ENCODE measurements at regions not wholly inside any gene's neighbourhood (a gene's known extent, or its start where the extent isn't known, plus 50 kb on each side); places are given as distances from the start of the nearest gene placed in this dataset.

DNA sequence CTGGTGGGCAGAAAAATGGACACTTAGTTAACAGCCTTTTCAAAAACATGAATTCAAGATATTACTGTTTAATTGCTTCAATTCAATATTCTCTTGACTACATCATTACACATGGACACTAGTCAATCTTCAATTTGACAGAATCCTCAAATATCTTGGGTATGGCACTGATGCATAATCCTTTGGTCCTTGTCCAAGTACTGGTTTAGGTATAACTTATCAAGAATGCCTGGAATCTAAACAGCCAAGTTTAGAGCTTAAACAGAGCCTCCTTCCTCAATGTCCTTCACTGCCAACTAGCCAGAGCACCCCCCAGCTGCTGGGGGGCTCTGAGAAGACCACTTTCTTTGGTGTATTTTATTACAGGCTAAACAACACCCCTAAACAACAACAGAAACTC is 61.6 kb upstream of the ERCC6L2 start:
- Histone ChIP-seq H3K23ac (ENCODE audit: low read depth, low read length, poor library complexity) (no peak overlapping the region), H3K79me1 (ENCODE audit: low read depth, low read length) (no peaks in the 10 kb centered on the region), H3K27ac (replicated peaks; ENCODE audit: low read length) (no peak overlapping the region), H3K4me1 (ENCODE audit: control insufficient read depth in 2 of 2, insufficient read depth in 1 of 2, low read depth in 1 of 2, low read length in 2 of 2) (peaks cover 0 to 1% of the 10 kb centered on the region in 2 donors), H3K27me3 (ENCODE audit: control insufficient read depth in 3 of 3, insufficient read depth in 3 of 3, low read depth in 1 of 3, low read length in 3 of 3) (no peaks in the 10 kb centered on the region), H3K18ac (ENCODE audit: low read length) (no peak overlapping the region), H2AK5ac (ENCODE audit: low read depth, low read length) (no peak overlapping the region), H3K9me3 (replicated peaks in 1 of 2; ENCODE audit: control insufficient read depth in 2 of 2, insufficient read depth in 1 of 2, low read depth in 1 of 2, low read length in 2 of 2) (no peaks in the 10 kb centered on the region), H3K14ac (ENCODE audit: low read length) (no peak overlapping the region), H2BK5ac (ENCODE audit: low read length) (no peak overlapping the region), H4K8ac (ENCODE audit: low read depth, low read length) (no peak overlapping the region), H3K36me3 (replicated peaks in 1 of 2; ENCODE audit: control insufficient read depth in 2 of 2, insufficient read depth in 2 of 2, low read length in 2 of 2) (no peaks in the 10 kb centered on the region), H2BK12ac (ENCODE audit: low read length) (no peak overlapping the region), H4K91ac (ENCODE audit: low read depth, low read length, poor library complexity) (no peak overlapping the region), H2BK120ac (ENCODE audit: low read depth, low read length) (no peak overlapping the region), H2AFZ (ENCODE audit: low read length) (no peak overlapping the region), H3K9ac (ENCODE audit: low read depth, low read length, poor library complexity) (no peak overlapping the region), H3K4ac (ENCODE audit: low read length) (no peak overlapping the region), H3K4me3 (ENCODE audit: low read length in 2 of 2) (no peak overlapping the region), H3K4me2 (ENCODE audit: insufficient read depth, low read length, poor library complexity, severe bottlenecking) (no peak overlapping the region), H2BK15ac (ENCODE audit: low read length) (no peak overlapping the region)
- DNase-seq (ENCODE audit: low spot score): no peak

DNA sequence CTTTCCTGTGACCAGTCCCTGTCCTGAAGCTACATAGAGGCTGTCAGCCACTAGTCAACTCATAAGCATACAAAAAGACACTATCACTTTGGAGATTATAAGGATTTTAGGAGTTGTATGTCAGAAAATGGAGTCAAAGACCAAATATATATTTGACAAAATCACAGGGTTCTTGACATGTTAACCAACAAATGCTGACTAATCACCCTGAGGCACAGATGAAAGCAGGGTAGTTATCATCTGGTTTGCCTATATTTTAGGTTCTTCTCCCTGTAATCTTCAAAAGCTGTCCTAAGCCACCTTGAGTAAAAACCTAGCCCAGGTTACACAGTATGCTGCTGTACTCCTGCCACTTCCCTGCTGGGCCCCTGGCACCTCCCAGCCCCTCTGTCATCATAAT is 64.7 kb upstream of the ERCC6L2 start:
- Histone ChIP-seq H3K4me1 (ENCODE audit: control insufficient read depth in 2 of 2, insufficient read depth in 1 of 2, low read depth in 1 of 2, low read length in 2 of 2) (peaks cover 0 to 1% of the 10 kb centered on the region in 2 donors), H2BK120ac (ENCODE audit: low read depth, low read length) (no peak overlapping the region), H2AK5ac (ENCODE audit: low read depth, low read length) (no peak overlapping the region), H3K4me2 (ENCODE audit: insufficient read depth, low read length, poor library complexity, severe bottlenecking) (no peak overlapping the region), H2BK5ac (ENCODE audit: low read length) (no peak overlapping the region), H3K9ac (ENCODE audit: low read depth, low read length, poor library complexity) (no peak overlapping the region), H3K79me1 (ENCODE audit: low read depth, low read length) (no peaks in the 10 kb centered on the region), H3K23ac (ENCODE audit: low read depth, low read length, poor library complexity) (no peak overlapping the region), H3K36me3 (replicated peaks in 1 of 2; ENCODE audit: control insufficient read depth in 2 of 2, insufficient read depth in 2 of 2, low read length in 2 of 2) (no peaks in the 10 kb centered on the region), H2BK15ac (ENCODE audit: low read length) (no peak overlapping the region), H4K8ac (ENCODE audit: low read depth, low read length) (no peak overlapping the region), H2BK12ac (ENCODE audit: low read length) (no peak overlapping the region), H3K4me3 (ENCODE audit: low read length in 2 of 2) (no peak overlapping the region), H4K91ac (ENCODE audit: low read depth, low read length, poor library complexity) (no peak overlapping the region), H3K14ac (ENCODE audit: low read length) (no peak overlapping the region), H3K4ac (ENCODE audit: low read length) (no peak overlapping the region), H3K9me3 (replicated peaks in 1 of 2; ENCODE audit: control insufficient read depth in 2 of 2, insufficient read depth in 1 of 2, low read depth in 1 of 2, low read length in 2 of 2) (peaks cover 0 to 1% of the 10 kb centered on the region in 2 donors), H2AFZ (ENCODE audit: low read length) (no peak overlapping the region), H3K18ac (ENCODE audit: low read length) (no peak overlapping the region), H3K27ac (replicated peaks; ENCODE audit: low read length) (no peak overlapping the region), H3K27me3 (ENCODE audit: control insufficient read depth in 3 of 3, insufficient read depth in 3 of 3, low read depth in 1 of 3, low read length in 3 of 3) (no peaks in the 10 kb centered on the region)
- no peak for DNase-seq (ENCODE audit: low spot score)

DNA sequence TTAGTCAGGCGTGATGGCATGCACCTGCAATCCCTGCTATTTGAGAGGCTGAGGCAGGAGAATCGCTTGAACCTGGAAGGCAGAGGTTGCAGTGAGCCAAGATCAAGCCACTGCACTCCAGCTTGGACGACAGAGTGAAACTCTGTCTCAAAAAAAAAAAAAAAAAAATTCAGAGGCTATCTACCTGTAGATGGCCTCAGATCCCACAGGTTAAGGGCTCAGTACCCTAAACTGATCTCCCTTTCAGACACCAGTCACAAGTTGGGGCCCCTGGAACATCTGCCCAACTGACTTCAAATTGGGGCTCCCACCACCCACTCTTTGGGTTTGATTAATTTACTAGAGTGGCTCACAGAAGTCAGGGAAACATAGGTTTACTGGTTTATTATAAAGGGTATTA is 65.4 kb upstream of the ERCC6L2 start:
- no CpG with 5 or more reads among the region's 3 CpGs for WGBS, 2 donors (ENCODE audit: extremely low coverage in 2 of 2, insufficient read length in 2 of 2, insufficient replicate concordance in 1 of 2)
- no peak overlapping the region for H3K4ac ChIP-seq (ENCODE audit: low read length)
- no peak overlapping the region for H3K9ac ChIP-seq (ENCODE audit: low read depth, low read length, poor library complexity)
- H3K14ac ChIP-seq (ENCODE audit: low read length): no peak overlapping the region
- no peaks in the 10 kb centered on the region for H3K27me3 ChIP-seq (ENCODE audit: control insufficient read depth in 3 of 3, insufficient read depth in 3 of 3, low read depth in 1 of 3, low read length in 3 of 3)
- H3K4me3 ChIP-seq (ENCODE audit: low read length in 2 of 2): no peak overlapping the region
- H4K91ac ChIP-seq (ENCODE audit: low read depth, low read length, poor library complexity): no peak overlapping the region
- H2BK120ac ChIP-seq (ENCODE audit: low read depth, low read length): no peak overlapping the region
- no peaks in the 10 kb centered on the region for H3K4me1 ChIP-seq (ENCODE audit: control insufficient read depth in 2 of 2, insufficient read depth in 1 of 2, low read depth in 1 of 2, low read length in 2 of 2)
- no peak overlapping the region for H2BK12ac ChIP-seq (ENCODE audit: low read length)
- no peak overlapping the region for H2BK5ac ChIP-seq (ENCODE audit: low read length)
- no peak overlapping the region for H3K23ac ChIP-seq (ENCODE audit: low read depth, low read length, poor library complexity)
- H2AFZ ChIP-seq (ENCODE audit: low read length): no peak overlapping the region
- H3K9me3 ChIP-seq (replicated peaks in 1 of 2; ENCODE audit: control insufficient read depth in 2 of 2, insufficient read depth in 1 of 2, low read depth in 1 of 2, low read length in 2 of 2): peaks cover 0 to 1% of the 10 kb centered on the region in 2 donors
- no peak overlapping the region for H3K18ac ChIP-seq (ENCODE audit: low read length)
- H3K79me1 ChIP-seq (ENCODE audit: low read depth, low read length): no peaks in the 10 kb centered on the region
- no peak overlapping the region for H4K8ac ChIP-seq (ENCODE audit: low read depth, low read length)
- no peak for DNase-seq (ENCODE audit: low spot score)
- H3K4me2 ChIP-seq (ENCODE audit: insufficient read depth, low read length, poor library complexity, severe bottlenecking): no peak overlapping the region
- no peak overlapping the region for H3K27ac ChIP-seq (replicated peaks; ENCODE audit: low read length)
- H3K36me3 ChIP-seq (replicated peaks in 1 of 2; ENCODE audit: control insufficient read depth in 2 of 2, insufficient read depth in 2 of 2, low read length in 2 of 2): no peaks in the 10 kb centered on the region
- H2AK5ac ChIP-seq (ENCODE audit: low read depth, low read length): no peak overlapping the region
- no peak overlapping the region for H2BK15ac ChIP-seq (ENCODE audit: low read length)

DNA sequence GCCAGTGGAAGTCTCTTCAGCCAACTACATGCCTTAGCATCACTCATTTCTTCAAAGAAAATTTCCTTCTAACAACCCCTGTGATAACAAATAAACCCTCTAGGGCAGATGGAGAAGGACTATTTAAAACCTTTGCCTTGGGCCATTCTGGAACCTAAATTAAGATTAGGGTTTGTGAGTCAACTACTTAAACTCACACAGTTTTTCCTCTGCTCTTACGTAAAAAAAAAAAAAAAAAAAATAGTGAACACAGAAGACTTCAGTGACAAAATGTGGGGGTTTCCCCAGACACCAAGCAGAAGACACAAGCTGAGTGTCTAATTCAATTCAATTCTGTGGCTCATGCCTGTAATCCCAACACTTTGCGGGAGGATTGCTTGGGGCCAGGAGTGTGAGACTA is 65.8 kb upstream of the ERCC6L2 start:
- Histone ChIP-seq H3K4me2 (ENCODE audit: insufficient read depth, low read length, poor library complexity, severe bottlenecking) (no peak overlapping the region), H3K79me1 (ENCODE audit: low read depth, low read length) (no peaks in the 10 kb centered on the region), H3K4me3 (ENCODE audit: low read length in 2 of 2) (no peak overlapping the region), H2AFZ (ENCODE audit: low read length) (no peak overlapping the region), H2AK5ac (ENCODE audit: low read depth, low read length) (no peak overlapping the region), H2BK15ac (ENCODE audit: low read length) (no peak overlapping the region), H3K27ac (replicated peaks; ENCODE audit: low read length) (no peak overlapping the region), H4K91ac (ENCODE audit: low read depth, low read length, poor library complexity) (no peak overlapping the region), H3K23ac (ENCODE audit: low read depth, low read length, poor library complexity) (no peak overlapping the region), H3K36me3 (replicated peaks in 1 of 2; ENCODE audit: control insufficient read depth in 2 of 2, insufficient read depth in 2 of 2, low read length in 2 of 2) (no peaks in the 10 kb centered on the region), H3K27me3 (ENCODE audit: control insufficient read depth in 3 of 3, insufficient read depth in 3 of 3, low read depth in 1 of 3, low read length in 3 of 3) (no peaks in the 10 kb centered on the region), H2BK5ac (ENCODE audit: low read length) (no peak overlapping the region), H3K18ac (ENCODE audit: low read length) (no peak overlapping the region), H3K9ac (ENCODE audit: low read depth, low read length, poor library complexity) (no peak overlapping the region), H2BK12ac (ENCODE audit: low read length) (no peak overlapping the region), H4K8ac (ENCODE audit: low read depth, low read length) (no peak overlapping the region), H2BK120ac (ENCODE audit: low read depth, low read length) (no peak overlapping the region), H3K14ac (ENCODE audit: low read length) (no peak overlapping the region), H3K4ac (ENCODE audit: low read length) (no peak overlapping the region), H3K4me1 (ENCODE audit: control insufficient read depth in 2 of 2, insufficient read depth in 1 of 2, low read depth in 1 of 2, low read length in 2 of 2) (no peaks in the 10 kb centered on the region), H3K9me3 (replicated peaks in 1 of 2; ENCODE audit: control insufficient read depth in 2 of 2, insufficient read depth in 1 of 2, low read depth in 1 of 2, low read length in 2 of 2) (peaks cover 0 to 1% of the 10 kb centered on the region in 2 donors)
- WGBS, 2 donors (ENCODE audit: extremely low coverage in 2 of 2, insufficient read length in 2 of 2, insufficient replicate concordance in 1 of 2): no CpG with 5 or more reads among the region's 2 CpGs
- no peak for DNase-seq (ENCODE audit: low spot score)
